SU-DHL-6 (cell line): ENCODE measurements at regions not wholly inside any gene's neighbourhood (a gene's known extent, or its start where the extent isn't known, plus 50 kb on each side); places are given as distances from the start of the nearest gene placed in this dataset.
"Not testable (repeated sequence)": the region's sequence is repeated elsewhere in the genome, so short reads cannot be mapped to it uniquely, and the experiment has no call there.

ENCODE experiments used
- H2AFZ ChIP-seq: fragments of 200-600 bp; sonication (generic); 2 replicates; pipeline ENCODE4 v1.6.1; 2014; ENCODE audit warnings: low read depth, mild to moderate bottlenecking, moderate library complexity, mixed read lengths, antibody characterized with exemption, low read length; ENCODE audit not compliant: severe bottlenecking
- H3F3A ChIP-seq: fragments of 200-600 bp; shearing (Covaris generic); 2 replicates; pipeline ENCODE4 v1.6.0; 2016; ENCODE audit warnings: antibody characterized with exemption, mild to moderate bottlenecking; ENCODE audit not compliant: insufficient read depth
- H3K27ac ChIP-seq: fragments of 200-600 bp; sonication (generic); 2 replicates; pipeline ENCODE4 v1.5.1; 2016; ENCODE audit warnings: low read depth, mild to moderate bottlenecking, low read length, moderate library complexity, mixed read lengths
- H3K27me3 ChIP-seq: fragments of 200-600 bp; sonication (generic), shearing (Covaris generic); 2 replicates; pipeline ENCODE4 v1.6.0; 2014; ENCODE audit warnings: mild to moderate bottlenecking, low read length
- H3K36me3 ChIP-seq: fragments of 200-600 bp; sonication (generic); 2 replicates; pipeline ENCODE4 v1.6.1; 2014; ENCODE audit warnings: mild to moderate bottlenecking, low read length, mixed read lengths
- H3K4me2 ChIP-seq: fragments of 300-600, 200-600 bp; shearing (Covaris generic), sonication (generic); 2 replicates; pipeline ENCODE4 v1.6.0; 2014; ENCODE audit warnings: low read length, low read depth, mild to moderate bottlenecking; ENCODE audit not compliant: poor library complexity, severe bottlenecking
- H3K4me3 ChIP-seq: fragments of 200-600 bp; sonication (generic); 2 replicates; pipeline ENCODE4 v1.5.1; 2014; ENCODE audit warnings: antibody characterized with exemption, low read length, mild to moderate bottlenecking, mixed read lengths; ENCODE audit not compliant: insufficient read depth, poor library complexity, severe bottlenecking
- H3K79me2 ChIP-seq: fragments of 200-600 bp; sonication (generic); 2 replicates; pipeline ENCODE4 v1.6.1; 2014; ENCODE audit warnings: mild to moderate bottlenecking, low read length, moderate library complexity; ENCODE audit not compliant: insufficient read depth
- H3K9ac ChIP-seq: fragments of 200-600 bp; sonication (generic); 2 replicates; pipeline ENCODE4 v1.7.0; 2014; ENCODE audit warnings: mild to moderate bottlenecking, low read length
- H3K9me2 ChIP-seq: fragments of 200-600 bp; sonication (generic); replicated peaks from 2 replicates; pipeline ENCODE4 v1.6.1; 2014; ENCODE audit warnings: low read length; ENCODE audit not compliant: insufficient read depth
- H3K9me3 ChIP-seq: fragments of 200-600 bp; sonication (generic); 2 replicates; pipeline ENCODE4 v1.6.1; 2014; ENCODE audit warnings: low read length, mixed read lengths; ENCODE audit not compliant: insufficient read depth
- H4K20me1 ChIP-seq: fragments of 200-600 bp; sonication (generic); 2 replicates; pipeline ENCODE4 v1.6.1; 2014; ENCODE audit warnings: low read depth, mild to moderate bottlenecking, antibody characterized with exemption, low read length, moderate library complexity, mixed read lengths
- CTCF ChIP-seq: fragments of 200-600 bp; sonication (generic); IDR thresholded peaks from one replicate; pipeline ENCODE4 v1.5.1; 2017; ENCODE audit warnings: antibody characterized with exemption, mild to moderate bottlenecking, low read length, moderate library complexity; ENCODE audit not compliant: insufficient read depth, poor library complexity, severe bottlenecking
- EZH2phosphoT487 ChIP-seq: fragments of 200-600 bp; sonication (generic), shearing (Covaris generic); conservative IDR thresholded peaks from 2 replicates; pipeline ENCODE4 v1.6.1; 2018; ENCODE audit warnings: mild to moderate bottlenecking, antibody characterized with exemption, low read length, moderate library complexity, mixed read lengths

DNA sequence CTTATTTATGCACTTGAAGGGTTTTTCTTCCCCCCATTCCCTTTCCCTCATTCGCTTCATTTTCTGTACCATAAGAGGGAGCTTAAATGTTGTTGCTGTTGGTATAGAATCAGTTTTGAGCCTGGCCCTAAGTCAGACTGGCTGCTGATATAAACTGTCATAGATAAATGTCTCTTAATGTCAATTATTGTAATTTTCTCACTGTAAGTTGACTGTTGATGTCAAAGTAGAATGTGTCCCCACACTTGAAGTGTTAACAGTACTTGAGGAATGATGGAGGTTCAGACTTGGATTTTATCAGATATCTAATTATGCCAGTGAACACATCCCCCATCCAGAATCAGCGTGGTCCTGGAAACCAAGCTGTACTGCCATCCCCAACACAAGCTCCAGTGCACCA is 87.8 kb downstream of the PRR15 start:
- Histone ChIP-seq H3K9me3 (no peaks in the 10 kb centered on the region), H3K27ac (no peak overlapping the region), H2AFZ (no peak overlapping the region), H3K4me3 (no peak overlapping the region), H3K4me2 (no peak overlapping the region), H3K27me3 (no peaks in the 10 kb centered on the region), H3F3A (no peaks in the 10 kb centered on the region), H3K9me2 (no peaks in the 10 kb centered on the region), H4K20me1 (no peaks in the 10 kb centered on the region), H3K9ac (no peak overlapping the region), H3K36me3 (no peaks in the 10 kb centered on the region), H3K79me2 (no peaks in the 10 kb centered on the region)
- TF ChIP-seq EZH2phosphoT487 (no peak), CTCF (no peak)

- Histone ChIP-seq H4K20me1 (no peaks in the 10 kb centered on the region), H3K36me3 (no peaks in the 10 kb centered on the region), H3K4me3 (no peak overlapping the region), H3K27me3 (no peaks in the 10 kb centered on the region), H3K79me2 (no peaks in the 10 kb centered on the region), H3F3A (no peaks in the 10 kb centered on the region), H3K9ac (no peak overlapping the region), H2AFZ (no peak overlapping the region), H3K4me2 (no peak overlapping the region), H3K27ac (no peak overlapping the region), H3K9me2 (no peaks in the 10 kb centered on the region), H3K9me3 (no peaks in the 10 kb centered on the region)
- TF ChIP-seq CTCF = no peak
- no peak for TF ChIP-seq EZH2phosphoT487
These were observed 88.9 kb downstream of the PRR15 start for GRCh38 chr7:29652556-29652955.

DNA sequence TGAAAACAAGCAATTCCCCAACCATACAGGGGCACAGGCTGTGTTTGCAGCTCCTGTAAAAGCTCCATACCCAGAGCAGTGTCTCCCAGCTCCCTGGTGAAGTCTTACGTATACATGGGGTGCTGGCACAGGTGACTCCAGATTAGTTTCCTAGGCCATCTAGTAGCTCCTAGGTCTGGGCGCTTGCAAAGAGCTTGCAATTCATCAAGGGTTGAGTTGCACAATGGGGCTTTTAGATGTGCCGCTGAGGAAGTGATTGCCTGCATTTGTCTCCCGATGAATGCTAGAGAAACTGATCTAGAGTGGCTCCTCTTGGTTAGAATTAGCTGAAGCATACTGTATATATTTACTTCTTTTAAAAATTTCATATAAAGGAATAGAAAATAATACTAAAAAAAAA is 90.7 kb downstream of the PRR15 start:
- H3K27ac ChIP-seq, H3K36me3 ChIP-seq, H3F3A ChIP-seq, H4K20me1 ChIP-seq, H3K9ac ChIP-seq, H3K27me3 ChIP-seq, H3K9me2 ChIP-seq, H3K4me3 ChIP-seq, H2AFZ ChIP-seq, H3K4me2 ChIP-seq, H3K9me3 ChIP-seq, H3K79me2 ChIP-seq: not testable (repeated sequence)

- no peaks in the 10 kb centered on the region for H3K27me3 ChIP-seq
- no peaks in the 10 kb centered on the region for H3K36me3 ChIP-seq
- H3K79me2 ChIP-seq = no peaks in the 10 kb centered on the region
- no peak overlapping the region for H2AFZ ChIP-seq
- H3K4me2 ChIP-seq = no peak overlapping the region
- H3K4me3 ChIP-seq = no peak overlapping the region
- no peaks in the 10 kb centered on the region for H4K20me1 ChIP-seq
- no peak overlapping the region for H3K9ac ChIP-seq
- H3K9me3 ChIP-seq = no peaks in the 10 kb centered on the region
- H3K27ac ChIP-seq = no peak overlapping the region
- TF ChIP-seq EZH2phosphoT487 = no peak
- TF ChIP-seq CTCF = no peak
- no peaks in the 10 kb centered on the region for H3F3A ChIP-seq
- H3K9me2 ChIP-seq = no peaks in the 10 kb centered on the region
These were observed 93.7 kb downstream of the PRR15 start for GRCh38 chr7:29657288-29657687.
